VCaP (cell line): ENCODE measurements at regions not wholly inside any gene's neighbourhood (a gene's known extent, or its start where the extent isn't known, plus 50 kb on each side); places are given as distances from the start of the nearest gene placed in this dataset.

ENCODE experiments used
- H3K27ac ChIP-seq: fragments of 450-650 bp; 2 replicates; pipeline ENCODE4 v1.5.1; 2017
- TF ChIP-seq, protein P1 (sequence below): fragments of 450-650 bp; conservative IDR thresholded peaks from 2 replicates; pipeline ENCODE4 v1.5.1; 2017; ENCODE audit warnings: mild to moderate bottlenecking, moderate library complexity

DNA sequence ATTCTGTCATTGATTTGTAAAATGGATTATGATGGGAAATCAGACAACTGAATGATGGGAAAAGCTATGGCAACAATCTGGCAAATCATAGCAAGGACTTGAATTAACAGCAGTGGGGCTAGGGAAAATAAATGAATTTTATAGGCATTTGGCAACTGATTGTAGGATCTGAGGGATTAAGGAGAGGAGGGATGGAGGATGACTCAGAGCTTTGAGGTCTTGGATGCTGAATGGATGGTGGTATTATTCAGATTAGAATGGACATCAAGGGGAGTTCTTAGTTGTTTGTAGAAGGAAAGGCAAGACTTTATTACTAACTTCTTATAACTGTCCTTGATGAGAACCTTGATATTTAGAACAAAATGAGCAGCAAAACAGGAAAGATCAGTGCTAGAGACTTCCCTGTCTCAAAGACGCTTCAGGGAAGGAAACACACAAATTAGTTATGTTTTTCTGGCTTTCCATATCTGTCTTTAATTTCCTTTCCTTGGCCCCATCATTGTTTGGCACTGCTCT is 51.4 kb upstream of the HHIP start:
- H3K27ac ChIP-seq = no peak overlapping the region
- TF ChIP-seq, protein P1, sequence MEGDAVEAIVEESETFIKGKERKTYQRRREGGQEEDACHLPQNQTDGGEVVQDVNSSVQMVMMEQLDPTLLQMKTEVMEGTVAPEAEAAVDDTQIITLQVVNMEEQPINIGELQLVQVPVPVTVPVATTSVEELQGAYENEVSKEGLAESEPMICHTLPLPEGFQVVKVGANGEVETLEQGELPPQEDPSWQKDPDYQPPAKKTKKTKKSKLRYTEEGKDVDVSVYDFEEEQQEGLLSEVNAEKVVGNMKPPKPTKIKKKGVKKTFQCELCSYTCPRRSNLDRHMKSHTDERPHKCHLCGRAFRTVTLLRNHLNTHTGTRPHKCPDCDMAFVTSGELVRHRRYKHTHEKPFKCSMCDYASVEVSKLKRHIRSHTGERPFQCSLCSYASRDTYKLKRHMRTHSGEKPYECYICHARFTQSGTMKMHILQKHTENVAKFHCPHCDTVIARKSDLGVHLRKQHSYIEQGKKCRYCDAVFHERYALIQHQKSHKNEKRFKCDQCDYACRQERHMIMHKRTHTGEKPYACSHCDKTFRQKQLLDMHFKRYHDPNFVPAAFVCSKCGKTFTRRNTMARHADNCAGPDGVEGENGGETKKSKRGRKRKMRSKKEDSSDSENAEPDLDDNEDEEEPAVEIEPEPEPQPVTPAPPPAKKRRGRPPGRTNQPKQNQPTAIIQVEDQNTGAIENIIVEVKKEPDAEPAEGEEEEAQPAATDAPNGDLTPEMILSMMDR = no peak

DNA sequence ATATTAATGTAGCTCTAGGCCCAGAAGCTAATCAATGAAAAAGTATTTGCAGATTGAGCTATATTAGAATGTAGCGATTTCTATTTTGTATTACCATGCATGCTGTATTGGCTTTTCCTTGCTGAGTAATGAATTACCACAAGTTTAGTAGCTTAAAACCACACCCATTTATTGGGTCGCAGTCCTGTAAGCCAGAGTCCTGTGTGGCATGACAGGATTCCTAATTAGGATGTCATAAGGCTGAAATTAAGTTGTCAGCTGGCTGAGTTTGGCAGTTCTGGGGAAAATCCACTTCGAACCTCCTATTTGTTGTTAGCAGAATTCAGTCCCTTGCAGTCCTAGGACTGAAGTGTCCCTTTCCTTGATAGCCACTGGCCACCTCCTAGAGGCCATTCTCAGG is 50.3 kb upstream of the HHIP start:
- H3K27ac ChIP-seq = no peak overlapping the region
- TF ChIP-seq, protein P1 = no peak
